Hematopoietic multipotent progenitor cell treated with erythropoietin and hydrocortisone succinate and interleukin-3 and kit ligand, for 8 days (in vitro differentiated cells): ENCODE measurements at regions not wholly inside any gene's neighbourhood (a gene's known extent, or its start where the extent isn't known, plus 50 kb on each side); places are given as distances from the start of the nearest gene placed in this dataset.

ENCODE experiments used
- DNase-seq: peaks from one replicate; pipeline ENCODE4 v3.0.0-alpha.2; 2015

- DNase-seq, result no peak
Measured at GRCh38 chr2:211247751-211248150, 691.4 kb downstream of the CPS1 start.

GRCh38 chr2:211248841-211249240 lies 692.4 kb downstream of the CPS1 start:
- no peak for DNase-seq

DNA sequence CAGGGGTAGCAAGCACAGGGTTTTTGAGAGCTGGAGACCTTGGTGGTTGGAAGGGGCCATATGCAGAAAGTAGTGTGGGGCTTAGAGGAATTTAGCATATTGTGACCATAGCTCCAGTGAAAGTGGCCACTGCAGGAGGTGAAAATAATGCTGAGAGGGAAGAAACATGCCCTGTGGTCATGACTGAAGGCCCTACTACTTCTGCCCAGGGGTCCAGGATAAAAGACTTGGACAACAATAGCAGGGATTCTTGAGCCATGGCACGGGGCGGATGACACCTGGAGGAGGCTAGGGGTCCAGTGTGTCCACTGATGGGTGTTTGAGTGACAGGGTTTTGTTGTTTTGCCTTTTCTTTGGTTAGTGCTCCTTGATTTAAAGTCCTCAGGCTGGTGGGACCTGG lies 694.6 kb downstream of the CPS1 start:
- DNase-seq, result no peak

- DNase-seq, result no peak
Measured at GRCh38 chr2:211258646-211259335, 702.4 kb downstream of the CPS1 start.

GRCh38 chr2:211259831-211260476 lies 703.6 kb downstream of the CPS1 start:
- DNase-seq, result no peak

DNA sequence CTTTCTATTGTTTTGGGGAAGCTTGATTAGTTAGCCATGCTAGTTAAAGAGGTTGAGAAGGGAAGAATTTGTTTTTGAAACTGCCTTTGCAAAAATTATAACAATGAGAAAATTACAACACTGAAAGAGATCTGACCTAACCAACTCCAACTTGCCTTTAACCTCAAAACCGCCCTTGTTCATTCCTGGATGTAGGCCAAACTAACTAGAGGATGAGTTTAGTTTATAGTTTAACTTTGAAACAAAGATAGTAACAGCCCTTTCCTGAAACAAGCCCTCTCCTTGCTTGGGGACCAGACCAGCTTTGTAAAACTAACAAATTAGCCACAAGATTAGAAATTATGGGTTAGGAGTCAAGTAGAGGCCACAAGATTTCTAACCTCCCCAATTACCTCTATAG lies 713.9 kb downstream of the CPS1 start:
- no peak for DNase-seq

DNA sequence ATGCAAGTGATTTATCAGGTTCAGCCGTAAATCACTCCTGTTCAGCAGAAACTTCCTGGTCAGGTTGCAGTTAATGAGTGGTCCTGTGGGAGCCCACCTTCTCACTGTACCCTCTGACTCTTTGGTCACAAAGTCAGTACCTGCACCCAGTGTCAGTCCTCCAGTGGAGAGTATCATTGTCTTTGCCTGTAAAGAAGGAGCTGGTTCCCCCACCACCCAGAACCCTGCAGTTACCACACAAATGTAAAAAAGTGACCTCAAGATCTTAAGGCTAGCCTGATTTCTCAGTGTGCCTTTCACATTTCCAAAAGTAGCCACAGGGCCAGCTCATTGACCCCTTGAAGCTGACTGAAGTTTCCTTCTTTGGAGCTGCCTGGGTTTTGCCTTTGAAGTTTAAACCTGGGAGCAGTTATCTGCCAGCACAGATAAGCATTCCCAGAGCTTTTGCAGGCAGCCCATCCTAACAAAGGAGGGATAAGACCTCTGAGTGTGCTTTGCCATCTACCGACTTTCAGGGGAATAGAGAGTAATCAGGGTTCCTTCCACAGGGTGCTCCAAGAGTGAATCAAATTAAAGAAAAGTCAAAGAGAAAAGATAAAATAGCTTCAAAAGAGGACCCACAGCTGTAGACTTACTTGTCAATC lies 725.2 kb downstream of the CPS1 start:
- no peak for DNase-seq

DNA sequence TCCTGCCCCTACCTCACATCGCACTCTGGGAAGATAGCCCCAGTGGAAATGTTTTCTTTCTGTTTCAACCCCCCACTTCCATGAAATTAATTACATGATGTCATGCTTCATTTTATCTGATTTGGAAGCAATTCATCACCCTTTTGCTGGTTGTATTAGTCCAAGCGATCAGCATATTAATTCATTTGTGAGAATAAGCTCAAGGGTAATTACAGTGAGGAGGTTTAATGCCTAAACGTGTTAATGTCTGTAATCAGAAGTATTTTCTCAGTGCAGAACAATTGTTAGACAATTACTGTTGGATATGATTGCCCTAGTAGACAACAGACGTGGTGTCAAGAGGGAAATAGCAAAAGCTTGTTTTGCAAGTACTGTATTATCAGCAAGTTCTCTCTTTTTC lies 746.3 kb downstream of the CPS1 start:
- DNase-seq, result no peak

GRCh38 chr2:211306929-211307328 lies 750.5 kb downstream of the CPS1 start:
- DNase-seq, result no peak
